Liver (tissue), 3 donors: ENCODE measurements at regions not wholly inside any gene's neighbourhood (a gene's known extent, or its start where the extent isn't known, plus 50 kb on each side); places are given as distances from the start of the nearest gene placed in this dataset.

Experiments used
- CTCF ChIP-seq: fragments of 150-350 bp; IDR thresholded peaks from 2 replicates; pipeline ENCODE4 v1.5.1; 2017; ENCODE audit warnings: improper control_type of control experiment, low read depth, low read length; ENCODE audit not compliant: missing input control
- EGR1 ChIP-seq, 2 donors: IDR thresholded peaks; 2 replicates each; pipeline ENCODE4 v1.6.1; 2016 to 2018; ENCODE audit warnings: antibody characterized with exemption in 2 of 2, low read depth in 2 of 2
- FOXA1 ChIP-seq: IDR thresholded peaks from 2 replicates; pipeline ENCODE4 v1.6.1; 2016; ENCODE audit warnings: antibody characterized with exemption
- HNF4A ChIP-seq, 2 donors: conservative IDR thresholded peaks; 2 replicates each; pipeline ENCODE4 v1.6.1; 2016; ENCODE audit warnings: antibody characterized with exemption in 2 of 2, mild to moderate bottlenecking in 2 of 2
- JUND ChIP-seq, 2 donors: IDR thresholded peaks; 2 replicates each; pipeline ENCODE4 v1.6.1; 2016; ENCODE audit warnings: antibody characterized with exemption in 2 of 2
- RAD21 ChIP-seq, 2 donors: IDR thresholded peaks; 2 replicates each; pipeline ENCODE4 v1.6.1; 2016; ENCODE audit warnings: antibody characterized with exemption in 2 of 2, mild to moderate bottlenecking in 2 of 2
- SP1 ChIP-seq: IDR thresholded peaks from 2 replicates; pipeline ENCODE4 v1.6.1; 2018; ENCODE audit warnings: antibody characterized with exemption, mild to moderate bottlenecking
- TAF1 ChIP-seq: conservative IDR thresholded peaks from 2 replicates; pipeline ENCODE4 v1.6.1; 2016; ENCODE audit warnings: antibody characterized with exemption, mild to moderate bottlenecking
- YY1 ChIP-seq: IDR thresholded peaks from 2 replicates; pipeline ENCODE4 v1.6.1; 2016; ENCODE audit warnings: antibody characterized with exemption, mild to moderate bottlenecking
- TF ChIP-seq, protein P1 (sequence below): IDR thresholded peaks from 2 replicates; pipeline ENCODE4 v1.6.1; 2016; ENCODE audit warnings: antibody characterized with exemption, mild to moderate bottlenecking
- TF ChIP-seq, protein P2 (sequence below): IDR thresholded peaks from 2 replicates; pipeline ENCODE4 v1.6.1; 2016; ENCODE audit warnings: antibody characterized with exemption
- TF ChIP-seq, protein P3 (sequence below): IDR thresholded peaks from 2 replicates; pipeline ENCODE4 v1.6.1; 2016; ENCODE audit warnings: antibody characterized with exemption
- donor health status: healthy.
- donor health status: healthy.

- TF ChIP-seq EGR1 (IDR thresholded peaks at IDR 0.05; ENCODE audit: low read depth in 2 of 2) (no peak), CTCF (no peak), TAF1 (no peak), YY1 (no peak), SP1 (no peak), HNF4A (conservative IDR thresholded peaks at IDR 0.05) (no peak), FOXA1 (no peak), RAD21 (IDR thresholded peaks at IDR 0.05) (no peak), JUND (IDR thresholded peaks at IDR 0.05) (no peak)
- TF ChIP-seq, protein P1, sequence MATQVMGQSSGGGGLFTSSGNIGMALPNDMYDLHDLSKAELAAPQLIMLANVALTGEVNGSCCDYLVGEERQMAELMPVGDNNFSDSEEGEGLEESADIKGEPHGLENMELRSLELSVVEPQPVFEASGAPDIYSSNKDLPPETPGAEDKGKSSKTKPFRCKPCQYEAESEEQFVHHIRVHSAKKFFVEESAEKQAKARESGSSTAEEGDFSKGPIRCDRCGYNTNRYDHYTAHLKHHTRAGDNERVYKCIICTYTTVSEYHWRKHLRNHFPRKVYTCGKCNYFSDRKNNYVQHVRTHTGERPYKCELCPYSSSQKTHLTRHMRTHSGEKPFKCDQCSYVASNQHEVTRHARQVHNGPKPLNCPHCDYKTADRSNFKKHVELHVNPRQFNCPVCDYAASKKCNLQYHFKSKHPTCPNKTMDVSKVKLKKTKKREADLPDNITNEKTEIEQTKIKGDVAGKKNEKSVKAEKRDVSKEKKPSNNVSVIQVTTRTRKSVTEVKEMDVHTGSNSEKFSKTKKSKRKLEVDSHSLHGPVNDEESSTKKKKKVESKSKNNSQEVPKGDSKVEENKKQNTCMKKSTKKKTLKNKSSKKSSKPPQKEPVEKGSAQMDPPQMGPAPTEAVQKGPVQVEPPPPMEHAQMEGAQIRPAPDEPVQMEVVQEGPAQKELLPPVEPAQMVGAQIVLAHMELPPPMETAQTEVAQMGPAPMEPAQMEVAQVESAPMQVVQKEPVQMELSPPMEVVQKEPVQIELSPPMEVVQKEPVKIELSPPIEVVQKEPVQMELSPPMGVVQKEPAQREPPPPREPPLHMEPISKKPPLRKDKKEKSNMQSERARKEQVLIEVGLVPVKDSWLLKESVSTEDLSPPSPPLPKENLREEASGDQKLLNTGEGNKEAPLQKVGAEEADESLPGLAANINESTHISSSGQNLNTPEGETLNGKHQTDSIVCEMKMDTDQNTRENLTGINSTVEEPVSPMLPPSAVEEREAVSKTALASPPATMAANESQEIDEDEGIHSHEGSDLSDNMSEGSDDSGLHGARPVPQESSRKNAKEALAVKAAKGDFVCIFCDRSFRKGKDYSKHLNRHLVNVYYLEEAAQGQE: no peak
- TF ChIP-seq, protein P2, sequence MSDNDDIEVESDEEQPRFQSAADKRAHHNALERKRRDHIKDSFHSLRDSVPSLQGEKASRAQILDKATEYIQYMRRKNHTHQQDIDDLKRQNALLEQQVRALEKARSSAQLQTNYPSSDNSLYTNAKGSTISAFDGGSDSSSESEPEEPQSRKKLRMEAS: no peak
- TF ChIP-seq, protein P3, sequence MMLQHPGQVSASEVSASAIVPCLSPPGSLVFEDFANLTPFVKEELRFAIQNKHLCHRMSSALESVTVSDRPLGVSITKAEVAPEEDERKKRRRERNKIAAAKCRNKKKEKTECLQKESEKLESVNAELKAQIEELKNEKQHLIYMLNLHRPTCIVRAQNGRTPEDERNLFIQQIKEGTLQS: no peak
These were observed 122.1 kb downstream of the YIPF5 start for GRCh38 chr5:144048259-144048856.
